GM21529 (cell line): ENCODE measurements at regions not wholly inside any gene's neighbourhood (a gene's known extent, or its start where the extent isn't known, plus 50 kb on each side); places are given as distances from the start of the nearest gene placed in this dataset.

Experiments used
- ATAC-seq: cut with Tn5 transposase; IDR thresholded peaks from one replicate; pipeline ENCODE4 v1.9.1; 2021; ENCODE audit not compliant: unreplicated experiment

DNA sequence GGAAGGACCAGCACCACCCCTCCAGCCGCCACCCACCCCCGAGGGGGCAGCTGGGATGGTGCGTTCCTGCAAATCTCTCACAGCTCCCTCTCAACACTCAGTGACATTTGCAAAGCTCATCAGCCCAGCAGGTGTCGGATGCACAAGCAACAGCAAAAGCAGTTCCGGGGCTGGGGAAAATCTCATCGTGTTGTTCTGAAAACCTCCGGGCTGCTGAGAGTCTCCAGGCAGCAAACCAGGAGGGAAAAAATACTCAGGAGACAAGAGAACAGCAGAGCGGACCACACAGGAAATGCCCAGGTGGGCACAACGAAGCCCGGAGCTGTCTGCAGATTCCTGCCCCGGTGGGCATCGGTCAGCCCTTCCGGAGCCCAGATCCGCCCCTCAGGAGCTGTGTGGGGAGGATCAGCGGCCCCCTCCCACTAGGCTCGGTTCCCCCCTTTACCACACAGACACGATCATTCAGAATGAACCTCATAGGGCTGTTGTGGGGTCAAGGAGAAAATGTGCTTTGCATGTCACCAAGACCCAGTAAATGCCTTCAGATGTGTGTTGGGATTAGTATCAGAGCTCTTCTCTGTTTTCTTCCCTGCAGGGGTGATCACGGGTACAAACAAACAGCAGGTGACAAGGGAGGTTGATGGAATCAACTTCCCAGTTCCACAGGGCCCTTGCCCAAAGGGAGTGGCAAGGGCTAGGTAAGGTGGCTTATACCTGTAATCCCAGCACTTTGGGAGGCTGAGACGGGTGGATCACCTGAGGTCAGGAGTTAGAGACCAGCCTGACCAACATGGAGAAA is 127.0 kb upstream of the TIAM1 start:
- ATAC-seq = no peak

GRCh38 chr21:31460980-31461379 is 116.9 kb upstream of the TIAM1 start:
- ATAC-seq = no peak

GRCh38 chr21:31459457-31459856 is 115.4 kb upstream of the TIAM1 start:
- ATAC-seq = no peak

GRCh38 chr21:31457675-31458074 is 113.6 kb upstream of the TIAM1 start:
- no peak for ATAC-seq

DNA sequence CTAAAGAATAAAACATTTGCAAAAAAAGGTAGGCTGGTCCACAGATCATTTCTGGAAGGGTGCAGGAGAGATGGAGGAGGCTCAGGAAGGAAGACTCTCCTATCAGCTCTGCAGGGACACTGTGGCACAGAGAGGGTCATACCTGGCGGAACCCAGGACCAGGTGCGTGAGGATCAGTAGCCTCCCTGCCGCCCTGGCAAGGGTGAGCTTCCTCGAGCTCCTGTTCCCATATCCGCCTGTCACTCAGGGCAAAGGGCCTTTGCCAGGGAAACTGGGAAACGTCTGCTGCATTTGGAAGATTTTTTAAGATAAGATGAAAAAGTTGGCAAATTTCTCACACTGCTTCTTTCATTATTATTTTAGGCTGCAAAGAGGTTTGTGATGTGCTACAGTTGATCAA is 112.1 kb upstream of the TIAM1 start:
- ATAC-seq = no peak

- ATAC-seq = no peak
These were observed 111.4 kb upstream of the TIAM1 start for GRCh38 chr21:31455506-31455905.

DNA sequence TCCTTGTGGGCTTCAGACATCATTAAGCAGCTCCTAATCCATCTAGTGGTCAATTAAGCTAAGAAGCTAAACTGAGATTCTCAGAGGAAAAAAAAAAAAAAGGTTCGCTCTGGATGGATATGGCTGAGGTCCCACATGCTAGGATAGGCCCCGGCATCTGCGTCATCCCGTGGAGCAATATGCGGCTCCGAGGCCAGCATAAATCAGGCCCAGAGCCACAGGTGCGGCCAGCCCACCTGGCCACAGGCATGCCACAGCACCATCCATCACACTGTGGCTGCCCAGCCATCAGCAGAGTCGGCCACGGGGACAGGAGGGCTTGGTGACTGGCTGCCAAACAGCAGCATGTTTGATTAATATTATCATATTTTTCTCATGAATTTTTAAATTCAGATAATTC is 106.9 kb upstream of the TIAM1 start:
- no peak for ATAC-seq

GRCh38 chr21:31449921-31450535 is 106.0 kb upstream of the TIAM1 start:
- no peak for ATAC-seq

DNA sequence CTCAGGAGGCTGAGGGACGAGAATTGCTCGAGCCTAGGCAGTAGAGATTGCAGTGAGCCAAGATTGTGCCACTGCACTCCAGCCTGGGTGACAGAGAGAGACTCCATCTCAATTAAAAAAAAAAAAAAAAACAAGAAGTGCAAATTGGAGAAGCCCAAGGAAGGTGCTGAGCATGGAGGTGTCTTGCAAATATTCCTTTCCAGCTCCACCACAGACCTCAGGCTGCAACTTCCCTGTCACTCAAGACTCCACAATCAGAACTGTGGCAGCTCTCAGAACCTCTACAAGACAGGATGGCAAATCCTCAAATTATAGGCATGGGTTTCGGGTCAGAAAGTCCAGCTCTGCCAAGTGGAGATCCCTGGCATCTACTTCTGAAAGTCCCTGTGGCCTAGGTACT is 104.4 kb upstream of the TIAM1 start:
- no peak for ATAC-seq

DNA sequence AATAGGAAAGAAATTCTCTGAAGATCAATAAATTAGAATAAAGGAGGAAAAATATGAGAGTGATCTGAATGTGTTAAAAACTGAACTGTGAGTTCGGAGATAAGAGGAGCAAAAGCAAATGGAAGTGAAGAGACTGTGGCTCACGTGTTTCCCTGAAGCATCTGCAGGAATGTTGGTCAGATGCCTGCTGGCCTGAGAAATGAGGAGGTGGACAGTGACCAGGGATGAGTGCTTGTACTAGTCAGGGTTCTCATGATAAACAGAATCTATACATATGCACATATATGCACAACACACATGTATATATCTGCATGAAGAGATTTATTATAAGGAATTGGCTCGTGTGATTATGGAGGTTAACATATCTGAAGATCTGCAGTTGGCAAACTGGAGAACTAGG is 103.4 kb upstream of the TIAM1 start:
- ATAC-seq = no peak

DNA sequence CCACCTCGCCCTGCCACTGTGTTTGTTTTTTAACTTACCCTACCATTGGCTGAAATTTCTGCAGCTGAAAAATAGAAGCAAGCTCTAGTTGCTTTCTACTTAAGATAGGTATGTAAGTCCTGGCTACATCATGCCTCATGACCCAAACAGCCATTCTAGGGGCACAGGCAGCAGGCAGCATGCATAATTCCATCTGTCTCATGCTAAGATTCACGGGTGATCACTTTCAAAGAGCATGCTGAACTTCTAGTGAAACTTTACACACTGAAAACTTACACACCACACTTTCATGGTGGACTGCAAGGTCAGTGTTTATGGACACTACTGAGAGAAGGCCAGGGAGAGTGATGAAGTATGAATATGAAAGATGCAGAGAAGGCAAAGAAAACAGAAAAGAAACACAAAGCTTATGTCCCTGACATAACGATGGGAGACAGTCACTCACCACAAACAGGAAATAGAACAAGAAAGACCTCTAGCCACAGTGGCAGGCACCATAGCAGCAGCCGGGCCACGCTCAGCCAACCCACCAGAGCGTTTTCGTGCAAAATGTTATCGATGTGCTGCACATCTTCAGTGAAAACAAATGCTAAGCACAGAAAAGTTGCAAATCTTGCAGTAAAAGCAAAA is 102.3 kb upstream of the TIAM1 start:
- ATAC-seq = no peak

- no peak for ATAC-seq
These were observed 101.1 kb upstream of the TIAM1 start for GRCh38 chr21:31445137-31445536.

- ATAC-seq = no peak
These were observed 99.9 kb upstream of the TIAM1 start for GRCh38 chr21:31443736-31444521.

- ATAC-seq = no peak
These were observed 98.3 kb upstream of the TIAM1 start for GRCh38 chr21:31442339-31442738.

- no peak for ATAC-seq
These were observed 85.4 kb upstream of the TIAM1 start for GRCh38 chr21:31429506-31429905.

GRCh38 chr21:31426235-31426797 is 82.3 kb upstream of the TIAM1 start:
- no peak for ATAC-seq

- no peak for ATAC-seq
These were observed 81.1 kb upstream of the TIAM1 start for GRCh38 chr21:31425138-31425537.

DNA sequence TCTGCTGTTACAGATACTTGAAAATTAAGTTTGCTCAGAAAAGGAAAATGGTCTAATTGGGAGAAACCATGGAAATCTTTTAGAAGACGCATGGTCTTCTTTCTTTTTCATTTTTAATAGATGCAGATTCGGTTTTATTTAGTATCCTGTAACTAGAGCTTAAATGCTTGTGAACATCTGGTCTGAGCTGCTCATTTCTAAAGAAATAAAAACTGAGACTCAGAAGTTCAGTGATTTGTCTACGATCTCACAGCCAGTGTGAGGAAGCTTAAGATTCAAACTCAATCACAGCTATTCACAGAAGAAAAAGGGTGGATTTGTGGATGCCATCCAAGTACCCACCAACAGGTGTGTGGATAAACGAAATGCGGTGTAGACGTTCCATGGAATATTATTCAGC is 80.0 kb upstream of the TIAM1 start:
- no peak for ATAC-seq

- no peak for ATAC-seq
These were observed 76.9 kb upstream of the TIAM1 start for GRCh38 chr21:31420988-31421387.

GRCh38 chr21:31420354-31420753 is 76.3 kb upstream of the TIAM1 start:
- ATAC-seq = no peak

DNA sequence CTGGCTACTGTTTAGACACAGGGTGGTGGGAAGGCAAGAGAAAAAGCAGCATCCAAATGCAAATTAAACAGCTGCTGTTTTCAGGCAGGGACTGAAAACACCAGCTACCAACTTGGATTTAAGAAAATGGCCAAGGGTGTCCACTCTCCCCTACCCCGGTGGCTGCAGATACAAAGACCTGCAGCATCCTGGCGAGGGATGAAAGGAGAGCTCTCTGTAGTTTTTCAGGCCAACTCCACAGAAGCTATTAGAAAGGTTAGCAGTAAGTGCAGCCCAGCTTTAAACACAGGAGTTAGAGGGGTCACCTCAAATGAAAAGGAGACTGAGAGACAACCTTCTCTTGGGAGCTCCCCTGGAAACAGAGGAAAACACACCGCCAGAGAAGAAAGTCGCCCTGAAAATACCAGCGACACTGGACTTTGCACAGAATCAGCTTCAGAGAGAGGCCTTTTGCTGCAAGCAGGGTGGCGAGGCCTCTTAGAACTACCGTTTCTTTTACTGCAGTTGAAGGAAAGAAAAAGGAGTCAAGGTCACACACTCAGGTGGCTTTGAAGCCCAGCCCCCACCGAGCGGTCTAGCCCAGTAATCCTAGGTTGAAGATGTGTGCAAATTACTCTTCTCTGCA is 74.4 kb upstream of the TIAM1 start:
- ATAC-seq = no peak
